HL-60 (cell line): ENCODE measurements at regions not wholly inside any gene's neighbourhood (a gene's known extent, or its start where the extent isn't known, plus 50 kb on each side); places are given as distances from the start of the nearest gene placed in this dataset.

Experiments
- DNase-seq, 2 experiments: peaks; one replicate each; pipeline ENCODE4 v3.0.0-alpha.2; 2010 to 2020; ENCODE audit warnings: low read depth in 1 of 2, low spot score in 1 of 2
- H3K27ac ChIP-seq: fragments of 250-450 bp; sonication (Bioruptor Pico); replicated peaks from 2 replicates; pipeline ENCODE4 v1.5.1; 2020; ENCODE audit warnings: mild to moderate bottlenecking, moderate library complexity
- H3K27me3 ChIP-seq: fragments of 250-450 bp; sonication (Bioruptor Pico); 2 replicates; pipeline ENCODE4 v1.5.1; 2021; ENCODE audit warnings: mild to moderate bottlenecking, moderate library complexity; ENCODE audit not compliant: insufficient read depth, poor library complexity, severe bottlenecking
- H3K4me3 ChIP-seq: replicated peaks from 2 replicates; pipeline ENCODE4 v1.5.1; 2011; ENCODE audit warnings: mild to moderate bottlenecking, control low read depth, low read length; ENCODE audit not compliant: insufficient read depth
- GABPA ChIP-seq: IDR thresholded peaks from 2 replicates; pipeline ENCODE4 v1.6.1; 2012; ENCODE audit warnings: low read depth
- POLR2AphosphoS5 ChIP-seq: IDR thresholded peaks from 2 replicates; pipeline ENCODE4 v1.6.1; 2012; ENCODE audit warnings: low read depth
- SPI1 ChIP-seq: IDR thresholded peaks from 2 replicates; pipeline ENCODE4 v1.6.1; 2012; ENCODE audit warnings: low read depth, mild to moderate bottlenecking, borderline replicate concordance
- TF ChIP-seq, protein P1 (sequence below): IDR thresholded peaks from one replicate; pipeline ENCODE4 v1.5.1; 2011; ENCODE audit warnings: low read length, control low read depth, inconsistent platforms; ENCODE audit not compliant: insufficient read depth
- TF ChIP-seq, protein P2 (sequence below): IDR thresholded peaks from 2 replicates; pipeline ENCODE4 v1.6.1; 2012; ENCODE audit warnings: low read depth; ENCODE audit not compliant: insufficient replicate concordance

DNA sequence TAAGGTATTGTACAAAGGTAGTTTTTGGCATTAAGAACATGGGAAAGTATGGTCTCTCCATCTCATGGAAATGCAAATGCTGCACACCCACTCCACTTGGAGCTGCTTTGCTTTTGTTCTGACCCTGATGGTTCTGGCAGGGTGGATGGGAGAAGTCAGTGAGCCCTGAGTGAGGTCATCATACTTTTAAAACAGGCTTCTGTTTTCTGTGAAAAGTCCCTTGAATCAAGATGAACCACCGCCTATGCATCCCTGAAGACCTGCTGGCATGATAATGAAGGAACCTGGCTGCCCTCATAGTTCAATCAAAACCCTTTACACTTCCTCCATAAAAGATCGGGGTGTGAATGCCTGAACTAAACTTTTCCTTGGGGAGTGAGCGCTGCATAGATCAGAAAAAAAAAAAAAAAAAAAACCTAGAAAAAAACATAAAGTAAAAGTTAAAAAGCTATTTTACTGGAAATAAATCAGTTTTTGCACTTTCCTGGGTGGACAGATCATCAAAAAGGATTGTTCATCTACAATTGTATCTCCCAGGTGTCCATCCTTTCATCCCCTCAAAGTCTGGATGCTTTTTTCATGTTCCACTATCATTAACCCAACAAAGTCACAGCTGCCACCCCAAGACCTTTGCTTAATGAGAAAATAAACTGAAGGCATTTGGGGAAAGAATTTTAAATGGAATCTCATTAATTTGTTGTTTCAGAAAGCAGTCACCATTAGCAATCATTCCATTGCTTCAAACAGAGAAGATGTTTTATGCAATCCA lies 728.1 kb upstream of the DDX18 start:
- no peak for DNase-seq
- Histone ChIP-seq H3K4me3 (no peak overlapping the region), H3K27me3 (no peaks in the 10 kb centered on the region), H3K27ac (no peak overlapping the region)
- TF ChIP-seq POLR2AphosphoS5 (no peak), GABPA (no peak), SPI1 (no peak)
- TF ChIP-seq, protein P1, sequence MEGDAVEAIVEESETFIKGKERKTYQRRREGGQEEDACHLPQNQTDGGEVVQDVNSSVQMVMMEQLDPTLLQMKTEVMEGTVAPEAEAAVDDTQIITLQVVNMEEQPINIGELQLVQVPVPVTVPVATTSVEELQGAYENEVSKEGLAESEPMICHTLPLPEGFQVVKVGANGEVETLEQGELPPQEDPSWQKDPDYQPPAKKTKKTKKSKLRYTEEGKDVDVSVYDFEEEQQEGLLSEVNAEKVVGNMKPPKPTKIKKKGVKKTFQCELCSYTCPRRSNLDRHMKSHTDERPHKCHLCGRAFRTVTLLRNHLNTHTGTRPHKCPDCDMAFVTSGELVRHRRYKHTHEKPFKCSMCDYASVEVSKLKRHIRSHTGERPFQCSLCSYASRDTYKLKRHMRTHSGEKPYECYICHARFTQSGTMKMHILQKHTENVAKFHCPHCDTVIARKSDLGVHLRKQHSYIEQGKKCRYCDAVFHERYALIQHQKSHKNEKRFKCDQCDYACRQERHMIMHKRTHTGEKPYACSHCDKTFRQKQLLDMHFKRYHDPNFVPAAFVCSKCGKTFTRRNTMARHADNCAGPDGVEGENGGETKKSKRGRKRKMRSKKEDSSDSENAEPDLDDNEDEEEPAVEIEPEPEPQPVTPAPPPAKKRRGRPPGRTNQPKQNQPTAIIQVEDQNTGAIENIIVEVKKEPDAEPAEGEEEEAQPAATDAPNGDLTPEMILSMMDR = no peak
- TF ChIP-seq, protein P2, sequence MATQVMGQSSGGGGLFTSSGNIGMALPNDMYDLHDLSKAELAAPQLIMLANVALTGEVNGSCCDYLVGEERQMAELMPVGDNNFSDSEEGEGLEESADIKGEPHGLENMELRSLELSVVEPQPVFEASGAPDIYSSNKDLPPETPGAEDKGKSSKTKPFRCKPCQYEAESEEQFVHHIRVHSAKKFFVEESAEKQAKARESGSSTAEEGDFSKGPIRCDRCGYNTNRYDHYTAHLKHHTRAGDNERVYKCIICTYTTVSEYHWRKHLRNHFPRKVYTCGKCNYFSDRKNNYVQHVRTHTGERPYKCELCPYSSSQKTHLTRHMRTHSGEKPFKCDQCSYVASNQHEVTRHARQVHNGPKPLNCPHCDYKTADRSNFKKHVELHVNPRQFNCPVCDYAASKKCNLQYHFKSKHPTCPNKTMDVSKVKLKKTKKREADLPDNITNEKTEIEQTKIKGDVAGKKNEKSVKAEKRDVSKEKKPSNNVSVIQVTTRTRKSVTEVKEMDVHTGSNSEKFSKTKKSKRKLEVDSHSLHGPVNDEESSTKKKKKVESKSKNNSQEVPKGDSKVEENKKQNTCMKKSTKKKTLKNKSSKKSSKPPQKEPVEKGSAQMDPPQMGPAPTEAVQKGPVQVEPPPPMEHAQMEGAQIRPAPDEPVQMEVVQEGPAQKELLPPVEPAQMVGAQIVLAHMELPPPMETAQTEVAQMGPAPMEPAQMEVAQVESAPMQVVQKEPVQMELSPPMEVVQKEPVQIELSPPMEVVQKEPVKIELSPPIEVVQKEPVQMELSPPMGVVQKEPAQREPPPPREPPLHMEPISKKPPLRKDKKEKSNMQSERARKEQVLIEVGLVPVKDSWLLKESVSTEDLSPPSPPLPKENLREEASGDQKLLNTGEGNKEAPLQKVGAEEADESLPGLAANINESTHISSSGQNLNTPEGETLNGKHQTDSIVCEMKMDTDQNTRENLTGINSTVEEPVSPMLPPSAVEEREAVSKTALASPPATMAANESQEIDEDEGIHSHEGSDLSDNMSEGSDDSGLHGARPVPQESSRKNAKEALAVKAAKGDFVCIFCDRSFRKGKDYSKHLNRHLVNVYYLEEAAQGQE = no peak

DNA sequence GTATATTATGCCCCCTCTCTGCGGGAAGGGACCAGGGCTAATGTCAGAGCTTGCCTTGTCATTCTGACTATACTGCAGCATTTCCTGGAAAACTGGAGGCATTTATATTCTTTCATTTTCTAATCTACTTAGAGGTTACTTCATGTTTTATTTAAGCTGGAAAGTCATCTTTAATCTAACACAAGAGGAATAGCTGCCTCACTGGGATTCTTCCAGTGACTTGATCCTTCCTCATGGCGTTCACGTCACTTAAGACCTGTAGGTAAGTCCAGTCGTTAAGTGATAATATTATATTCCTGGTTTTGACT lies 727.6 kb upstream of the DDX18 start:
- no peak for TF ChIP-seq POLR2AphosphoS5
- TF ChIP-seq, protein P2 = no peak
- TF ChIP-seq SPI1 = no peak
- TF ChIP-seq GABPA = no peak
- TF ChIP-seq, protein P1 = no peak
- no peak for DNase-seq
- no peak overlapping the region for H3K27ac ChIP-seq
- no peak overlapping the region for H3K4me3 ChIP-seq
- no peaks in the 10 kb centered on the region for H3K27me3 ChIP-seq

DNA sequence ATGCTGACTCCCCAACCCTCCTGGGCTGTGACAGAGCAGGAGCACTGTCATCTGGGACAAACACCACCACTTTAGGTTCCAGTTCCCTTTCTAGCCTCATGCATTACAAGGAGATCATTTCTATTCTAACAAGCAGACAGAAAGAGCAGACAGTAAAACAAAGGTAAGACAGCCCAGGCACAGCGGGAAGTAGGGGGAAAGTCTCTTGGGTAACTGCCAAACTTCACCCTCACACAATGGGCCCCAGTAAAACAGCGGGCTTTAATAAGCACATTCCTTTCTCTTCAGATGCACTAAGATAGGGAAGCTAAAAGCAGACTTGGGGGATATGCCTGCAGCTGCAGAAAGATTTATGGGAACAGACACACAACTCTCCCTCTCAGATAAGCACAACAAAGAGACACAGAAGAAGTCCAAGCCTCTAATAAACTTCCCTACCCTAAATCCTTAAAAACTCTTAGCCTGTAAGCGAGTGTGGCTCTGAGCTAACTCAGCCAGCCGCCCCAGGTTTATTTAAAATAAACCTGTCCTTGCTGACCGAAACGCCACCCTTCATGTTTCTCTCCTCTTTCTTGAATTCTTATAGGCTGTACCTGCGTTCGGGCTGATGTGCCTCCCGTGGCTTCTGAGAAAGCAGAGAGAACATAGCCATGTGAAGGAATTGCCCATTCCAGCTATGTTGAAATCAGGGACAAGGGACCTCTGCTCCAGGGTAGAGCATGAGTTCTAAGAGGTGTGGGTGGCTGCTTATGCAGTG lies 726.8 kb upstream of the DDX18 start:
- Histone ChIP-seq H3K4me3 (no peak overlapping the region), H3K27me3 (no peaks in the 10 kb centered on the region), H3K27ac (no peak overlapping the region)
- no peak for DNase-seq
- TF ChIP-seq, protein P1 = no peak
- TF ChIP-seq POLR2AphosphoS5 (no peak), GABPA (no peak), SPI1 (no peak)
- TF ChIP-seq, protein P2 = no peak
